ENCODE measurements at regions not wholly inside any gene's neighbourhood (a gene's known extent, or its start where the extent isn't known, plus 50 kb on each side); places are given as distances from the start of the nearest gene placed in this dataset.
"Not testable (repeated sequence)": the region's sequence is repeated elsewhere in the genome, so short reads cannot be mapped to it uniquely, and the experiment has no call there.

- no peak for DNase-seq (ENCODE audit: low read depth)
Measured at GRCh38 chr12:76664731-76665130, 99.2 kb upstream of the ZDHHC17 start.

GRCh38 chr12:76666290-76666835 lies 97.6 kb upstream of the ZDHHC17 start:
- DNase-seq (ENCODE audit: low read depth), result no peak

GRCh38 chr12:76669981-76670380 lies 93.9 kb upstream of the ZDHHC17 start:
- no peak for DNase-seq (ENCODE audit: low read depth)

GRCh38 chr12:76670776-76671175 lies 93.1 kb upstream of the ZDHHC17 start:
- no peak for DNase-seq (ENCODE audit: low read depth)

GRCh38 chr12:76674669-76675315 lies 89.1 kb upstream of the ZDHHC17 start:
- no peak for DNase-seq (ENCODE audit: low read depth)

- not testable (repeated sequence) for DNase-seq (ENCODE audit: low read depth)
Measured at GRCh38 chr12:76676261-76676660, 87.7 kb upstream of the ZDHHC17 start.

GRCh38 chr12:76678992-76679391 lies 84.9 kb upstream of the ZDHHC17 start:
- DNase-seq (ENCODE audit: low read depth), result no peak

GRCh38 chr12:76679778-76680177 lies 84.1 kb upstream of the ZDHHC17 start:
- no peak for DNase-seq (ENCODE audit: low read depth)

GRCh38 chr12:76680940-76681339 lies 83.0 kb upstream of the ZDHHC17 start:
- DNase-seq (ENCODE audit: low read depth), result no peak

- no peak for DNase-seq (ENCODE audit: low read depth)
Measured at GRCh38 chr12:76685246-76685678, 78.7 kb upstream of the ZDHHC17 start.

GRCh38 chr12:76687981-76688380 lies 75.9 kb upstream of the ZDHHC17 start:
- DNase-seq (ENCODE audit: low read depth), result no peak

- DNase-seq (ENCODE audit: low read depth), result no peak
Measured at GRCh38 chr12:76688631-76689030, 75.3 kb upstream of the ZDHHC17 start.

GRCh38 chr12:76690921-76691700 lies 72.8 kb upstream of the ZDHHC17 start:
- no peak for DNase-seq (ENCODE audit: low read depth)

- DNase-seq (ENCODE audit: low read depth), result no peak
Measured at GRCh38 chr12:76692846-76693245, 71.1 kb upstream of the ZDHHC17 start.

GRCh38 chr12:76694369-76694768 lies 69.5 kb upstream of the ZDHHC17 start:
- DNase-seq (ENCODE audit: low read depth), result no peak

GRCh38 chr12:76696186-76696585 lies 67.7 kb upstream of the ZDHHC17 start:
- no peak for DNase-seq (ENCODE audit: low read depth)

- no peak for DNase-seq (ENCODE audit: low read depth)
Measured at GRCh38 chr12:76697849-76698248, 66.1 kb upstream of the ZDHHC17 start.

- DNase-seq (ENCODE audit: low read depth), result no peak
Measured at GRCh38 chr12:76698316-76698715, 65.6 kb upstream of the ZDHHC17 start.

GRCh38 chr12:76698966-76699365 lies 64.9 kb upstream of the ZDHHC17 start:
- no peak for DNase-seq (ENCODE audit: low read depth)

GRCh38 chr12:76701690-76702089 lies 62.2 kb upstream of the ZDHHC17 start:
- DNase-seq (ENCODE audit: low read depth), result no peak

GRCh38 chr12:76702946-76703345 lies 61.0 kb upstream of the ZDHHC17 start:
- DNase-seq (ENCODE audit: low read depth), result no peak

- no peak for DNase-seq (ENCODE audit: low read depth)
Measured at GRCh38 chr12:76704693-76705092, 59.2 kb upstream of the ZDHHC17 start.

- DNase-seq (ENCODE audit: low read depth), result no peak
Measured at GRCh38 chr12:76706101-76706500, 57.8 kb upstream of the ZDHHC17 start.

Data from stimulated activated CD4-positive, alpha-beta T cell treated with anti-CD3 and anti-CD28 coated beads, Interleukin-2, amount 100 ng/mL, for 4 hours (primary cell).